ENCODE measurements at regions not wholly inside any gene's neighbourhood (a gene's known extent, or its start where the extent isn't known, plus 50 kb on each side); places are given as distances from the start of the nearest gene placed in this dataset.

GRCh38 chr12:46459111-46459510 lies 86.5 kb upstream of the SLC38A2 start:
- peak; percentile 32 for FAIRE-seq

More at GRCh38 chr12:46459111-46459510, 86.5 kb upstream of the SLC38A2 start:
- ChIA-PET POLR2A (ENCODE audit: partially characterized antibody) (interaction anchor here (0.7 kb wide), 1 partner anchor 25 kb away, joined by 3 read pairs; no protein-coding TSS in a partner anchor), CTCF (ENCODE audit: partially characterized antibody) (no interaction called here)
- no peak for TF ChIP-seq RXRA (IDR thresholded peaks at IDR 0.05; ENCODE audit: insufficient read depth, low read depth, low read length)
- no peak for TF ChIP-seq BCL11A (IDR thresholded peaks at IDR 0.05; ENCODE audit: low read depth in 2 of 2, low read length in 2 of 2)
- TF ChIP-seq CEBPB (IDR thresholded peaks at IDR 0.05; ENCODE audit: low read depth, low read length): no peak
- TF ChIP-seq JUND (IDR thresholded peaks at IDR 0.05; ENCODE audit: low read length): peak; percentile 38; the same call in 1 of the 2 replicates
- TF ChIP-seq NANOG (IDR thresholded peaks at IDR 0.05; ENCODE audit: insufficient read depth, low read depth, low read length, poor library complexity, severe bottlenecking): peak; percentile 30
- TF ChIP-seq CHD1 (IDR thresholded peaks at IDR 0.05; ENCODE audit: low read depth, low read length): no peak
- TF ChIP-seq POLR2A (IDR thresholded peaks at IDR 0.05; ENCODE audit: control extremely low read depth in 1 of 2, low read depth in 2 of 2, low read length in 2 of 2): no peak
- TF ChIP-seq SRF (IDR thresholded peaks at IDR 0.05; ENCODE audit: low read depth, low read length): no peak
- TF ChIP-seq CBX5 (IDR thresholded peaks at IDR 0.05; ENCODE audit: low read depth, low read length): no peak
- peak; percentile 77 for TF ChIP-seq MAX (IDR thresholded peaks at IDR 0.05)
- Histone ChIP-seq H2BK12ac (ENCODE audit: low read depth, low read length) (no peak overlapping the region), H2BK5ac (ENCODE audit: low read depth, low read length) (no peak overlapping the region), H4K91ac (replicated peaks; ENCODE audit: insufficient read length, low read length) (no peak overlapping the region), H3K4ac (replicated peaks; ENCODE audit: insufficient read length, low read depth, low read length) (no peak overlapping the region), H4K5ac (ENCODE audit: insufficient read length, low read depth, low read length) (no peak overlapping the region), H2AK5ac (ENCODE audit: low read depth, low read length) (no peak overlapping the region), H3K23me2 (ENCODE audit: low read depth, low read length) (no peaks in the 10 kb centered on the region), H4K20me1 (replicated peaks in 1 of 2; ENCODE audit: control insufficient read depth in 1 of 2, insufficient read depth in 2 of 2, low read length in 2 of 2) (no peaks in the 10 kb centered on the region), H2BK120ac (replicated peaks; ENCODE audit: low read depth, low read length) (no peak overlapping the region), H3K9me3 (ENCODE audit: insufficient read depth in 2 of 2, low read depth in 1 of 2, low read length in 1 of 2) (no peaks in the 10 kb centered on the region), H3K79me2 (ENCODE audit: control insufficient read depth in 1 of 2, insufficient read depth in 2 of 2, low read length in 2 of 2) (no peaks in the 10 kb centered on the region), H3K4me1 (replicated peaks in 1 of 4; ENCODE audit: control insufficient read depth in 3 of 4, insufficient read depth in 4 of 4, low read length in 3 of 4) (peaks cover 0 to 10% (median 3%) of the 10 kb centered on the region in 4 experiments; a peak in 4 of 7 replicates), H2BK20ac (ENCODE audit: low read length) (no peak overlapping the region), H3K4me3 (ENCODE audit: extremely low read depth in 1 of 4, insufficient read depth in 2 of 4, low read depth in 3 of 4, low read length in 4 of 4) (no peak overlapping the region), H3K27ac (ENCODE audit: low read depth, low read length) (no peak overlapping the region), H3K4me2 (ENCODE audit: insufficient read depth in 1 of 2, low read depth in 2 of 2, low read length in 2 of 2) (no peak overlapping the region), H3K79me1 (ENCODE audit: low read depth, low read length) (no peaks in the 10 kb centered on the region), H3K9ac (replicated peaks in 1 of 4; ENCODE audit: extremely low read depth in 1 of 4, low read depth in 3 of 4, low read length in 3 of 4) (no peak overlapping the region), H2BK15ac (ENCODE audit: low read length) (no peak overlapping the region), H3K27me3 (replicated peaks in 1 of 4; ENCODE audit: control insufficient read depth in 3 of 4, extremely low read depth in 1 of 4, insufficient read depth in 3 of 4, low read length in 3 of 4) (no peaks in the 10 kb centered on the region), H3K56ac (replicated peaks; ENCODE audit: insufficient read length, low read depth, low read length) (no peak overlapping the region), H2AFZ (ENCODE audit: low read length) (no peak overlapping the region), H3K23ac (ENCODE audit: insufficient read length) (no peak overlapping the region), H4K8ac (ENCODE audit: extremely low read depth, insufficient read depth, low read length) (no peak overlapping the region), H3K18ac (ENCODE audit: extremely low read depth, low read length) (no peak overlapping the region), H3K36me3 (ENCODE audit: control insufficient read depth in 2 of 4, insufficient read depth in 4 of 4, low read length in 3 of 4) (no peaks in the 10 kb centered on the region), H3K14ac (ENCODE audit: insufficient read length) (no peak overlapping the region)
- DNase-seq (ENCODE audit: low read depth in 1 of 2, low spot score in 2 of 2): no peak
- WGBS, 2 experiments (ENCODE audit: extremely low coverage in 1 of 2, insufficient coverage in 1 of 2, insufficient read length in 1 of 2, insufficient replicate concordance in 2 of 2, low coverage in 1 of 2, low lambda C conversion rate in 2 of 2, missing lambda C conversion rate in 1 of 2): 37% methylated on average over 4 of the region's 4 CpGs; no CpG with 5 or more reads in 1 of the 2 experiments
